Pancreas (tissue), 10 donors: ENCODE measurements at regions not wholly inside any gene's neighbourhood (a gene's known extent, or its start where the extent isn't known, plus 50 kb on each side); places are given as distances from the start of the nearest gene placed in this dataset.
A peak's percentile ranks its signal among the peaks of the same experiment; 100 is the strongest.

ENCODE experiments used
- ATAC-seq, 4 donors: fragments of 200-7000 bp; cut with Tn5 transposase; one replicate each; pipeline versions ENCODE4 v1.8.0 to v1.9.1; 2020; ENCODE audit warnings: mild to moderate bottlenecking in 4 of 4, moderate library complexity in 4 of 4
- DNase-seq, 6 donors: peaks; one replicate each; pipeline ENCODE4 v3.0.0-alpha.2; 2020
- FAIRE-seq: peaks from 2 replicates; lab custom pipeline; 2012; peaks lifted over from hg19 to GRCh38; lab: Jason Lieb, UNC
- H3K27ac ChIP-seq, 4 donors: fragments of 200-600 bp; sonication (generic); 1 replicate in 3 of 4; 2 replicates in 1 of 4; pipeline versions ENCODE4 v1.5.0 to v1.8.0; 2020
- H3K27me3 ChIP-seq, 4 donors: fragments of 200-600 bp; one replicate each; pipeline ENCODE4 v1.8.0; 2021
- H3K36me3 ChIP-seq, 3 donors: fragments of 200-600 bp; sonication (generic) in 1 of 3; one replicate each; pipeline versions ENCODE4 v1.5.0 to v1.8.0; 2020 to 2021
- H3K4me1 ChIP-seq, 3 donors: fragments of 200-600 bp; one replicate each; pipeline ENCODE4 v1.8.0; 2021
- H3K4me3 ChIP-seq, 4 donors: fragments of 200-600 bp; sonication (generic) in 2 of 4; one replicate each; pipeline versions ENCODE4 v1.5.0 to v1.8.0; 2020 to 2021
- H3K9me3 ChIP-seq, 4 donors: fragments of 200-600 bp; one replicate each; pipeline ENCODE4 v1.8.0; 2021
- WGBS, 2 donors: extraction: QIAGEN DNeasy Blood & Tissue Kit; methylation state at CpG; one replicate each; pipeline ENCODE4 v1.1.7; 2013; 5-methylcytosine and 5-hydroxymethylcytosine counted together
- intact Hi-C, 3 donors: fragments of 100-400 bp; cut with DNase I; formaldehyde crosslinking; loops; one replicate each; pipeline versions ENCODE4 v1.11.1 to v1.14.2; 2022
- TF ChIP-seq, protein P1 (sequence below), 4 donors: fragments of 200-600 bp; sonication (generic) in 3 of 4; IDR thresholded peaks; one replicate each; pipeline versions ENCODE4 v1.5.0 to v1.8.0; 2021; ENCODE audit warnings: antibody characterized with exemption in 4 of 4
- donor health status: healthy with polysubstance abuse.
- donor health status: DM: no; HTN: no; CAD: no; lungs with moderate emphysema.
- donor health status: DM: no; HTN: no; CAD: no.
- donor health status: control.
- donor health status: control.
- donor health status: Bipolar disorder and iron deficiency.
- donor health status: DM: yes; HTN: yes; CAD: no.
- donor health status: DM: no; HTN: no; CAD: no.
- donor health status: DM: no; HTN: no; CAD: no.
- donor health status: DM: yes; HTN: yes; CAD: no.

- ATAC-seq (no peak), FAIRE-seq (peak; percentile 41), DNase-seq (no peak)
- 91 to 97% methylated on average over 1 of the region's 1 CpG for WGBS, 2 donors
- no peaks in the 10 kb centered on the region for H3K36me3 ChIP-seq
- H3K27ac ChIP-seq = no peak overlapping the region
- TF ChIP-seq, protein P1, sequence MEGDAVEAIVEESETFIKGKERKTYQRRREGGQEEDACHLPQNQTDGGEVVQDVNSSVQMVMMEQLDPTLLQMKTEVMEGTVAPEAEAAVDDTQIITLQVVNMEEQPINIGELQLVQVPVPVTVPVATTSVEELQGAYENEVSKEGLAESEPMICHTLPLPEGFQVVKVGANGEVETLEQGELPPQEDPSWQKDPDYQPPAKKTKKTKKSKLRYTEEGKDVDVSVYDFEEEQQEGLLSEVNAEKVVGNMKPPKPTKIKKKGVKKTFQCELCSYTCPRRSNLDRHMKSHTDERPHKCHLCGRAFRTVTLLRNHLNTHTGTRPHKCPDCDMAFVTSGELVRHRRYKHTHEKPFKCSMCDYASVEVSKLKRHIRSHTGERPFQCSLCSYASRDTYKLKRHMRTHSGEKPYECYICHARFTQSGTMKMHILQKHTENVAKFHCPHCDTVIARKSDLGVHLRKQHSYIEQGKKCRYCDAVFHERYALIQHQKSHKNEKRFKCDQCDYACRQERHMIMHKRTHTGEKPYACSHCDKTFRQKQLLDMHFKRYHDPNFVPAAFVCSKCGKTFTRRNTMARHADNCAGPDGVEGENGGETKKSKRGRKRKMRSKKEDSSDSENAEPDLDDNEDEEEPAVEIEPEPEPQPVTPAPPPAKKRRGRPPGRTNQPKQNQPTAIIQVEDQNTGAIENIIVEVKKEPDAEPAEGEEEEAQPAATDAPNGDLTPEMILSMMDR (IDR thresholded peaks at IDR 0.05) = no peak
- H3K9me3 ChIP-seq = no peaks in the 10 kb centered on the region
- no peaks in the 10 kb centered on the region for H3K27me3 ChIP-seq
- intact Hi-C loops = no loop called here
- no peak overlapping the region for H3K4me3 ChIP-seq
- no peaks in the 10 kb centered on the region for H3K4me1 ChIP-seq
These were observed 449.4 kb downstream of the NBAS start for GRCh38 chr2:15111718-15112117.

DNA sequence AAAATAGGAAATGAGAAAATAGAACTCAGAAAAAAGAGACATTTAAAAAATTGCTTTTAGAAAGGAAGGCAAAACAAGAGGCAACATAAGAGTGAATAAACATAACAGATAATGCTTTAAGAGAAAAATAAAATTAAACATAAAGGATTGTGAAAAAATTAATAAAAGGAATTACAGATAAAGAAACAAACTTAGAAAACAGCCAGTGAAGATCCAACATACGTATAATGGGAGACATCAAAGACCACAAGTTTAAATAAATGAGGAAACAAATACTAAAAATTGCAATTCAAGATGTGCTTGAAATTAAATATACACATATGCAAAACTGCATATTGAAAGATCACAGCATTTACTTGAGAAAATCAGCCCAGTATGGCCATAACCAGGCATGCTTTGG, 448.9 kb downstream of the NBAS start:
- no peak overlapping the region for H3K27ac ChIP-seq
- H3K4me3 ChIP-seq = no peak overlapping the region
- H3K36me3 ChIP-seq = no peaks in the 10 kb centered on the region
- ATAC-seq (no peak), FAIRE-seq (peak; percentile 76), DNase-seq (no peak)
- no peaks in the 10 kb centered on the region for H3K4me1 ChIP-seq
- 91 to 92% methylated on average over 1 of the region's 1 CpG for WGBS, 2 donors
- intact Hi-C loops = no loop called here
- TF ChIP-seq, protein P1 (IDR thresholded peaks at IDR 0.05) = no peak
- H3K27me3 ChIP-seq = no peaks in the 10 kb centered on the region
- H3K9me3 ChIP-seq = no peaks in the 10 kb centered on the region

DNA sequence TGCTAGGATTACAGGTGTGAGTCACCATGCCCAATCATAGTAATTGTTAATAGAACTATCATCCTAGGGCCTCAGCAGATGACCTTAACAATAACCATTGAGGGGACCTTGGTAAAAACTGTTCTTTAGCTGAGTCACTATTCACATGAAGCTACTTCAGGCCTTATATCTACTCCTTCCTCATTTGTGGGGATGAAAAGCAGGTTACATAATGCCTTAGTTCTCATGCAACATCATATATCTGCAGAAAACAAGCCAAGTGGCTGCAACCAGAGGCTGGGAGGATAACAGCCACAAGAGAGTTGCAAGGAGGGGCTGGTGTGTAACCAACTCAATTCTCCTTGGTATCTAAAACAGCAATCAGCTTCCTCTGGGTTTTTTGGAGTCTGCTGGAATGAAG, 445.4 kb downstream of the NBAS start:
- no peak for ATAC-seq
- intact Hi-C loops = no loop called here
- TF ChIP-seq, protein P1 (IDR thresholded peaks at IDR 0.05) = no peak
- Histone ChIP-seq H3K27ac (no peak overlapping the region), H3K4me3 (no peak overlapping the region), H3K36me3 (no peaks in the 10 kb centered on the region), H3K9me3 (no peaks in the 10 kb centered on the region), H3K27me3 (no peaks in the 10 kb centered on the region), H3K4me1 (no peaks in the 10 kb centered on the region)
- no peak for DNase-seq
- no peak for FAIRE-seq

DNA sequence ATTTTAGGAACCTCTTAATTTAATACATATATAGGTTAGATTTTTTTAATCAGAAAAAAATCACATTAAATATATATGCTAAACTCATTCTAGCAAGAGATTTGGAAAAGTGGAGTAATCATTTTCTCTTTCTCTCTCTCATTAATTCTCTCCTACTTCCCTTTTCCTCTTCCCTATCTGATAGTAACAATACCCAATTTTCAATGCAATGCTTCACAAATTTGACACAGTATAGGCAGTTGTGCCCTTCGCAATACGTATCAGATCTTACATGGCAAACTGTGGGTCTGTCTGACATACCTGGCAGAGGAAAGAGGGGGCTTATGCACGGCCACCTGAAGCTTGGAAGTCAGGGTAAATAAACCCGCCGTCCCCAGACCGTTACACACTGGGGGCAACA, 444.3 kb downstream of the NBAS start:
- WGBS, 2 donors = 83 to 92% methylated on average over 6 of the region's 6 CpGs
- ATAC-seq = no peak
- H3K9me3 ChIP-seq = no peaks in the 10 kb centered on the region
- H3K36me3 ChIP-seq = no peaks in the 10 kb centered on the region
- no peaks in the 10 kb centered on the region for H3K4me1 ChIP-seq
- TF ChIP-seq, protein P1 (IDR thresholded peaks at IDR 0.05) = no peak
- no peak overlapping the region for H3K27ac ChIP-seq
- FAIRE-seq = no peak
- DNase-seq = no peak
- intact Hi-C loops = no loop called here
- no peaks in the 10 kb centered on the region for H3K27me3 ChIP-seq
- H3K4me3 ChIP-seq = no peak overlapping the region
